ENCODE measurements at regions not wholly inside any gene's neighbourhood (a gene's known extent, or its start where the extent isn't known, plus 50 kb on each side); places are given as distances from the start of the nearest gene placed in this dataset.
"Not testable (repeated sequence)": the region's sequence is repeated elsewhere in the genome, so short reads cannot be mapped to it uniquely, and the experiment has no call there.

DNA sequence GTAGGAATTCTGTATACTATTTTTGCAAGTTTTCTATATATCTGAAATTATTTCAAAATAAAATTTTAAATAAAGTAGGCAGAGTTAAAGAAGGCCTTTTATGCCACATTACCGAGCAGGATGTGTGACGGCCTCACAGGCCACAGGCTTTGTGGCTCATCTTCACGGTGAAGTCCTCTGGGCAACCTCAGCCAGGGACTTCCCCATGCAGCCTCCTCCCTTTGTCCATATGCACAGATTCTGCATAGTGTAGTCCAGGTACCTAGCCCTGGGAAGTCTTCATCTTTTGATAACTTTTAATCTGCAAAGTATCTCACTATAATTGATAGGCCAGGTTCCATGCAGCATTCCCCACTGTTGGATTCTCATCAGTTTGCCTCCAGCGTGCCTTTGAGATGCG, 62.8 kb downstream of the ARHGAP11B start:
- DNase-seq: not testable (repeated sequence)

DNA sequence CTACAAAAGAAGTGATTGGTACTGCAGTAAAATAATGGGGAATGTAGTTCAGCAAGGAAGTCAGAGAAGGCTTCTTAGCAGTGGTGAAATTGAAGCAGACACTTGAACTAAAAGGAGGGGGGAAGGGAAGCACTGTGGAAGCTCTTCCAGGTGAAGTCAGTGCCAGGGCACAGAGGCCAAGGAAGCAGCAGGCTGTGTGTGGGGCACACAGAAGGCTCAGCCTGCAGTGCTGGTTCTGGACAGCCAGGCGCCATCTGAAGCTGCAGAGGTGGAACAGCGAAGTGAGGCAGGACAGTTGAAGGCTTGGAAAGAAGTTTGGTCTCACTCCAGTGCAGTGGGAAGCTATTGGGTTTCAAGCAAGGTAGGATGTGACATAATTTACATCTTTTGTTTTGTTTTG, 64.2 kb downstream of the ARHGAP11B start:
- DNase-seq: not testable (repeated sequence)

DNA sequence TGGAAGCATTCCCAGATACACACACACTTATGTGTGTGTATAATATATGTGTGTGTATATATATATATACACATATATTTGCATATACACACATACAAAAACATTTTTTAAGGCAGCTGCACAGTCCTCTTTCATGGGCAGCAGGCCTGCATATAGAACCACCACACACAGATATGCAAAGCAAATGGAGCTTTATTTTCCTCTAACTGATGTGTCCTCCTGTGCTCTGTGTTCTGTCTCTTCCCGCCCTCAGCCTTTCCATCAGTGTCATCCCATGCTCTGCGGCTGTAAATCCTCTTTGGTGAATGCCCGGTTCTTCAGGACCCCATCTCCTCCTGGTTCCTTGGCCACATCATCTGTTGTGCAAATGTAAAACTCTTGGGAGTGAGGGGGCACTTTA, 69.9 kb downstream of the ARHGAP11B start:
- not testable (repeated sequence) for DNase-seq

- DNase-seq: not testable (repeated sequence)
Observed at GRCh38 chr15:30696439-30697314, 70.7 kb downstream of the ARHGAP11B start.

GRCh38 chr15:30697315-30697685, 71.4 kb downstream of the ARHGAP11B start:
- DNase-seq: not testable (repeated sequence)

- not testable (repeated sequence) for DNase-seq
Observed at GRCh38 chr15:30700006-30700597, 74.2 kb downstream of the ARHGAP11B start.

DNA sequence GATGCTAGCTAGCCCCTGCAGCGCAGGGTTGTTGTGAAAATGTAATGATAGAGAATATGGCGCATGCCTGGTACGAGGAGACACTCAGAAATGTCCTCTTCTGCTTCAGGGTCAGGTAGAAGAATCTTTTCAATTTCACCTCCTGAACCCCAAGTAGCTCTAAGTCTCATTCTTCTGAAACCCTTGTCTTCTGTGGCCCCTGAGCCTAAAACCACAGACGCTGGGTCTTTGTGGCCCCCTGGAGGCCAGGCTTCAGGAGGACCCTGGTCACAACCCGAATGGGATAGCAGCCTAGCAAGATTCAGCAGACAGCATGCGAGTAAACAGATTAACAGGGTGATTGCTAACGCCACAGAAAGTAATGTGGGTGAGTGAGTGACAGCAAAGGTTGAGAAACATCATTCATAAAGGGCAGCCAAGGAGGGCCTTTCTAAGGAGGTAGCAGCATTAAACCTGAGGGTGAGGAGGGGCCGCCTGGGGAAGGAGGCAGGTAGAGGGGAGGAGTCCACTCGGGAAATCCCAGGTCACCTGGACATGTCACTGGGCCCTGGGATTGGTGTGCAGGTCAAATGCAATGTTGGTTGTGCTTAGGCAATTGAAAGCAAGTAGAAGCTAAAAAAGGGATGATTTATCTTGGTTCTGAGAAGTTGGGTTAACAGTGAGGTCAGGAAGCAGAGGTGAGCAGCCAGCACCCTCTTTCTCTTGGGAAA, 82.2 kb downstream of the ARHGAP11B start:
- DNase-seq: not testable (repeated sequence)

DNA sequence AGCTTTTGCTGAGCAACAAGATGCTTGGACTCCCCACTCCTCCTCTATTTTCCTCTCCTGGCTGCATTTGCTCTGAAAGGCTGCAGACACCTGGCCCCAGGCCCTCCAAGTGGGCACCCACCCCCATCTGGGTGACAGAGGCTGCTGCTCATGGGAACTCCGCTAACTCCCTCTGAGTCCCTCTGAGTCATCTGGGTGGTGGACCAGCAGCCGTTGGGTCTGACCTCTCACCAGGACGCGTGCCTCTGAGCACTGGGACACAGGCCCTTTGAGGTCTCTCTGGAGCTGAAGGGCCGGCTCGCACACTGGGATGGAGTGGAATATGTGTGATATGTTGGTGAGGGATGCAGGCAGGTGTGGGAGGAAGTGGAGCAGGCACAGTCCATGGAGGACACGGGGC, 82.9 kb downstream of the ARHGAP11B start:
- DNase-seq: not testable (repeated sequence)

GRCh38 chr15:30718038-30718643, 92.2 kb downstream of the ARHGAP11B start:
- not testable (repeated sequence) for DNase-seq

- DNase-seq: not testable (repeated sequence)
Observed at GRCh38 chr15:30719363-30719762, 93.4 kb downstream of the ARHGAP11B start.

- not testable (repeated sequence) for DNase-seq
Observed at GRCh38 chr15:30720825-30721224, 94.9 kb downstream of the ARHGAP11B start.

GRCh38 chr15:30721529-30721928, 95.6 kb downstream of the ARHGAP11B start:
- DNase-seq: not testable (repeated sequence)

DNA sequence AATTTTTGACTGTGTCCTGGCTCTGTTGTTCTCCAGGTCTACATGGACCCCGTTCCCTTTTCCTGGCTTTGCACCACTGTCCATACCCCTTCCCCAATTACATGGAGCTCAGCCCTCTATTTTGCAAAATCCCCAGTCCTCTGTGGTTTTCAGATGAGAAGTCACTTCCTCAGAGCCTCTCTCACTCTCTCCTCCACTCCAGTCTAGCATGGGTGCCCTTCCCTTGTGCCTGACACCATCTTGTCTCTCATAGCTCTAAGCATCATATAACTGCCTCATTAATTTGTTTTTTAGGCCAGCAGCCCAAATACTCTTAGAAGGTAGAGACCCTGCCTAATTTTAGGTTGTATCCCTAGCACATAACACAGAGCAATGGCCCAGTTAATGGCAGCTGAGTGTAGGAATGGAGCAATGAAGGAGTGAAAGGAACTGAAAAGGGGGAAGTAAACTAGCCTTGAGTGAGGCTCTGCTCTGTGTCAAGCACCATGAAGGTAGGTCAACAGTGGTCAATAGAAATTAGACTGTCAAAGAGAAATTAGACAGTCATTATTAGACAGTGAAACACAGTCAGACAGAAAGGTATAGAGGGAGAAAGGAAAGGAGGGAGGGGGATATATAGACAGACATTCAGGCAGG, 97.7 kb downstream of the ARHGAP11B start:
- DNase-seq: not testable (repeated sequence)

GRCh38 chr15:30729880-30730590, 104.1 kb downstream of the ARHGAP11B start:
- not testable (repeated sequence) for DNase-seq

DNA sequence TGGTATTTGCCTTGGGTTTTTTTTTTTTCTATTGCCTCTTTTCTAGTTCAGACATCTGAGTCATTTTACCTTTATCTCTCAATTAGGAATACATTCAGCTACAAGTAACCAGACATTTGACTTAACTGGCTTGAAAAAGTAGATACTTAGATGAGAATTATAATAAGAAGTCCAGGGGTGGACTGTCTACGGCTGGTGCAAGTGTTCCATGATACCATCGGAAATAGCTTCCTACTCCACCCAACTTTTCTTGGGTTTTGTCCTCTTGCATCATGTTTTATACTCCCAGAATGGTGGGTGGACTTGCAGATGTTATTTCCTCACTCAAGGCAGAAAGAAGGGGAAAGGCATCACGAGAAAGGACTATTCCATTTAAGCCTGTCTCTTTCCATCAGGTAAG, 104.7 kb downstream of the ARHGAP11B start:
- not testable (repeated sequence) for DNase-seq

DNA sequence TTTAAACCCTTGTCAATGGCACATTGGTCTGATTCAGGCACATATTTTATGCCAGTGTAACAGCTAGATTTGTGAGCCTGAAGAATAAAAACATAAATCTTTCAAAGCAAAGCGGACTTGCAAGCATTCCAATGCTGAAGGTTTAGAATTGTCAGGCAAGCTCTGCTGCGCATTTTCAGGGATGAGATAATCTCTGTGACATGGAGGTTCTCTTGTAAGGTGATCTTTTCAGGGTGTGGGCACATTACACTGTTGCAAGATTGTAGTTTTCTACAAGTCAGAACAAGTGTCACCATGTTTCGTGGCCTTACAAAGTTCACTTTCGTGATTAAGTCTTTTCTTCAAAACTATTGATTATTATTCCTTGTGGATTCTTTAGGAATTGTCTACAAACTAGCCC, 106.2 kb downstream of the ARHGAP11B start:
- not testable (repeated sequence) for DNase-seq

- not testable (repeated sequence) for DNase-seq
Observed at GRCh38 chr15:30735884-30736564, 110.1 kb downstream of the ARHGAP11B start.

DNA sequence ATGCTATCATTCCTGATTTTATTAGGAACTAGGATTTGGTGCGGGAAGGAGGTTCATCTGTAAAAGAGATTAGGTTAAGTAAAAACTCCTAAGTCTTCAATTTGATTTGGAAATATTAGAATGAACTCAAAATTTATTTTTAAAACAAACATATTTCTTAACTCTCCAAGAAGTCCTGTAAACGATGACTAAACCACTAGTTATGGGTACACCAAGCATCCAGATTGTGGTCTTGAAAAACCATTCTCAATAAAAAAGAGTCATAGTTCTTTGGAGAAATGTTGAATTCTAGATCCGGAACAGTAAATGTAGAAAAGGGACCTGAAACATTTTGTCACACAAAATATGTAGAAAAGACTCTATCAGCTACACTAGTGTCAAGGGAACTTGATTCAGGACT, 116.9 kb downstream of the ARHGAP11B start:
- DNase-seq: not testable (repeated sequence)

- DNase-seq: not testable (repeated sequence)
Observed at GRCh38 chr15:30749048-30749447, 123.1 kb downstream of the ARHGAP11B start.

GRCh38 chr15:30755036-30755687, 129.2 kb downstream of the ARHGAP11B start:
- DNase-seq: not testable (repeated sequence)

DNA sequence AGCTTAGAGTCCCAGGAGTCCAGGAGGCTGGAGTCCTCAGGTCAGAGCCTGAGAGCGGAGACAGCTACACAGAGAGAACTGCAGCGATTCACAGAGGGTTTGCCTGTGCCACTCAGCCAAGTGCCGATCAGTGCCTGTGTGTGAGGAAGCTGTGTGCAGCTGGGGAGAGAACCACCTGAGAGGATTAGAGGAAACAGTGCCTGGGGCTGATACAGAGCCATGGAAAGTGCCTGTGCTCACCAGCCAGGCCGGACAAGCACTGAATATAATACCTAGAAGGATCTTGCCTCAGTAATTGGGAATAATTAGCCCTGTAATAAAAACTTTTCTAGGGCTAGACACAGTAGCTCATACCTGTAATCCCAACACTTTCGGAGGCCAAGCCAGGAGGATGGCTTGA, 134.7 kb downstream of the ARHGAP11B start:
- not testable (repeated sequence) for DNase-seq

Measured in activated CD4-positive, CD25-positive, alpha-beta regulatory T cell (primary cell).